Transverse colon (tissue), 4 donors: ENCODE measurements at regions not wholly inside any gene's neighbourhood (a gene's known extent, or its start where the extent isn't known, plus 50 kb on each side); places are given as distances from the start of the nearest gene placed in this dataset.

ENCODE experiments used
- DNase-seq: peaks from one replicate; pipeline ENCODE4 v3.0.0-alpha.2; 2019
- H3K27ac ChIP-seq, 4 donors: fragments of 200-600 bp; sonication (generic); 2 replicates each; pipeline ENCODE4 v1.5.1; 2016 to 2018; ENCODE audit warnings: inconsistent platforms in 4 of 4
- H3K27me3 ChIP-seq: fragments of 200-600 bp; sonication (generic); 2 replicates; pipeline ENCODE4 v1.5.1; 2017; ENCODE audit warnings: inconsistent platforms
- H3K36me3 ChIP-seq, 4 donors: fragments of 200-600 bp; sonication (generic); 2 replicates each; pipeline ENCODE4 v1.5.1; 2017 to 2019; ENCODE audit warnings: inconsistent platforms in 4 of 4
- H3K4me1 ChIP-seq, 4 donors: fragments of 200-600 bp; sonication (generic); 2 replicates each; pipeline ENCODE4 v1.5.1; 2017 to 2020; ENCODE audit warnings: inconsistent platforms in 4 of 4
- H3K4me3 ChIP-seq, 4 donors: fragments of 200-600 bp; sonication (generic); 1 replicate in 1 of 4; 2 replicates in 3 of 4; pipeline versions ENCODE4 v1.5.1 to v1.6.1; 2017 to 2019; ENCODE audit warnings: inconsistent platforms in 4 of 4
- H3K9me3 ChIP-seq, 2 donors: fragments of 200-600 bp; sonication (generic); 2 replicates each; pipeline ENCODE4 v1.5.1; 2017 to 2019; ENCODE audit warnings: inconsistent platforms in 2 of 2
- EP300 ChIP-seq: sonication (generic); formaldehyde crosslinking; IDR thresholded peaks from one replicate; pipeline ENCODE4 v1.6.1; 2017; ENCODE audit warnings: antibody characterized with exemption, low read depth
- POLR2A ChIP-seq: fragments of 450-650 bp; IDR thresholded peaks from one replicate; pipeline ENCODE4 v1.6.1; 2016; ENCODE audit warnings: antibody characterized with exemption, mild to moderate bottlenecking, moderate library complexity
- POLR2AphosphoS5 ChIP-seq, 3 donors: sonication (generic); formaldehyde crosslinking; IDR thresholded peaks; one replicate each; pipeline ENCODE4 v1.6.1; 2016; ENCODE audit warnings: antibody characterized with exemption in 3 of 3
- WGBS, 2 donors: methylation state at CpG; one replicate each; pipeline ENCODE4 v1.1.5; 2018; ENCODE audit warnings: low coverage in 1 of 2; 5-methylcytosine and 5-hydroxymethylcytosine counted together
- in situ Hi-C, 4 donors: fragments of 200-750 bp; cut with MboI; loops; one replicate each; pipeline versions ENCODE4 v1.15.0 to v1.15.1; 2017; ENCODE audit warnings: low sequenced_read_pairs in 3 of 4, low pct_ligation_motif_present in 1 of 4, low pct_unique_long_range_greater_than_20kb in 1 of 4
- intact Hi-C: fragments of 100-400 bp; cut with DNase I; formaldehyde crosslinking; loops from one replicate; pipeline ENCODE4 v1.15.1; 2023; ENCODE audit warnings: low total_unique reads
- TF ChIP-seq, protein P1 (sequence below), 5 experiments: fragments of 200-600 bp in 3 of 5; fragments of 450-650 bp in 2 of 5; sonication (generic) in 3 of 5; IDR thresholded peaks; 1 replicate in 2 of 5; 2 replicates in 3 of 5; pipeline ENCODE4 v1.5.1; 2016 to 2017; ENCODE audit warnings: antibody characterized with exemption in 5 of 5, inconsistent platforms in 3 of 5, mild to moderate bottlenecking in 2 of 5, moderate library complexity in 1 of 5

DNA sequence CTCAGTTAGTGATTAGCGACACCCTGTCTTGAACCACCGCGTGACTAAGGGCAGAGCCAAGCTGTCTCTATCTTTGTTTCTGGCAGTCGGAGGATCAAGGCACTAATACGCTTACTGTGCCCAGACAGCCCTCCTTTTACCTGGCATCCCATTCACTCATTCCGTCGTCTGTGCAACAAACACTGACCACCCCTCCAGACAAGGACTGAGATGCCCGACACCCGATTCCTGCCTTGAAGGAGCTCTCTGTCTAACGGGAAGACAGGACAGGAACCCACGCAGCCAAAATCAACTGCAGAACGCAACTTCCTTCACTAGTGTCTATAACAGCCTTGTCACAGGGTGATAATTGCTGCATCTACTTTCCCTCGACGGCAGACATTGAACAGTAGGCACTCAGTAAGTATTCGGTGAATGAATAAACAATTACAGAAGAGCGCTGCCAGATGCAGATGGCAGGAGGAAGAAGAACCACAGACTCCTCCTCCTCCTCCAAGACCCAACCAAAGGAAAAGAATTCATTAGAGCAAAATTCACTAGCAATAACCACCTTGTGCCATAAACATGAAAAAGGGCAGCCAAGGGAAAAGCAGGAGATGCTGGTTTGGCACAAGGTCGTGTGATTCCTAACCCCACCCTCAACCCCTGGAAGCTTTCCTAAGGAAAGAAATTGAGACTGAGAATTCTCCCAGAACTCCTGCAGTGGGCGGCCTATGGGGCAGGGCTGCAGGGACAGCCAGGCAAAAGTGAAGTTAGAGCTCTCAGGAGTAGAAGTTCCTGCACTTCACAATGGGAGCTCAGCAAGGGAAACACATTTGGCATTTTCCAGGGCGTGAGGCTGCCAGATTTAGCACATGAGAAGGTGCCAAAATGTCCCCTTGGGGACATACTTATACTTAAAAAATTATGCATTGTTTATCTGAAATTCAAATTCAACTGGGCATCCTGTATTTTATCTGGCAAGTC is 186.6 kb upstream of the DIO3 start:
- no peaks in the 10 kb centered on the region for H3K27me3 ChIP-seq
- no peak for DNase-seq
- H3K27ac ChIP-seq: no peak overlapping the region
- TF ChIP-seq, protein P1, sequence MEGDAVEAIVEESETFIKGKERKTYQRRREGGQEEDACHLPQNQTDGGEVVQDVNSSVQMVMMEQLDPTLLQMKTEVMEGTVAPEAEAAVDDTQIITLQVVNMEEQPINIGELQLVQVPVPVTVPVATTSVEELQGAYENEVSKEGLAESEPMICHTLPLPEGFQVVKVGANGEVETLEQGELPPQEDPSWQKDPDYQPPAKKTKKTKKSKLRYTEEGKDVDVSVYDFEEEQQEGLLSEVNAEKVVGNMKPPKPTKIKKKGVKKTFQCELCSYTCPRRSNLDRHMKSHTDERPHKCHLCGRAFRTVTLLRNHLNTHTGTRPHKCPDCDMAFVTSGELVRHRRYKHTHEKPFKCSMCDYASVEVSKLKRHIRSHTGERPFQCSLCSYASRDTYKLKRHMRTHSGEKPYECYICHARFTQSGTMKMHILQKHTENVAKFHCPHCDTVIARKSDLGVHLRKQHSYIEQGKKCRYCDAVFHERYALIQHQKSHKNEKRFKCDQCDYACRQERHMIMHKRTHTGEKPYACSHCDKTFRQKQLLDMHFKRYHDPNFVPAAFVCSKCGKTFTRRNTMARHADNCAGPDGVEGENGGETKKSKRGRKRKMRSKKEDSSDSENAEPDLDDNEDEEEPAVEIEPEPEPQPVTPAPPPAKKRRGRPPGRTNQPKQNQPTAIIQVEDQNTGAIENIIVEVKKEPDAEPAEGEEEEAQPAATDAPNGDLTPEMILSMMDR (IDR thresholded peaks at IDR 0.05): no peak
- peak in 1 of 3 donors; percentile 53 for TF ChIP-seq POLR2AphosphoS5 (IDR thresholded peaks at IDR 0.05)
- in situ Hi-C loops (no loop called here), intact Hi-C loops (no loop called here)
- H3K4me1 ChIP-seq: peaks cover 0 to 4% (median 0%) of the 10 kb centered on the region in 4 donors
- no peaks in the 10 kb centered on the region for H3K36me3 ChIP-seq
- H3K4me3 ChIP-seq: no peak overlapping the region
- 76 to 100% methylated on average over 3 to 19 of the region's 19 CpGs for WGBS, 2 donors
- no peaks in the 10 kb centered on the region for H3K9me3 ChIP-seq

DNA sequence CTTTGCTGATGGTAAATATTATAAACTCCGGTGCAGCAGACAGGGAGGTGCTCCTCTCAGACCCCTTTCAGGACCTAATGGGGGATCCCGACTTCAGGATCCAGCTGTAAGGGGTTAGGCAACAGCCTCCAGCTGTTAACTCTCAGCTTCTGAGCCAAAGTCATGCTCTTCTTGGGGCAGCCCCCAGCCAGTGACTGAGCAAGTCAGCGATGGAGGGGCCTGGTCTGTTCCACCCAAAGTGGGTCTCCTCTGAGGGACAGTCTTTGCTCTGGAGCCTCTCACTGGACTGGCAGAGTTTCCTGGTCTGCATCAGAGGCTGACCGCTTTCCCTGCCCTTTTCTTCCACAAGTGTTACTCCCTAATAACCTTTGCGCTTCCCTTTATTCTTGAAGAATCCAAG is 184.2 kb upstream of the DIO3 start:
- Histone ChIP-seq H3K27ac (no peak overlapping the region), H3K27me3 (no peaks in the 10 kb centered on the region), H3K9me3 (no peaks in the 10 kb centered on the region), H3K4me1 (no peaks in the 10 kb centered on the region), H3K36me3 (no peaks in the 10 kb centered on the region), H3K4me3 (no peak overlapping the region)
- intact Hi-C loops: no loop called here
- WGBS, 2 donors: 64% methylated on average over 5 of the region's 5 CpGs; no CpG with 5 or more reads in 1 of the 2 donors
- TF ChIP-seq, protein P1 (IDR thresholded peaks at IDR 0.05): no peak
- TF ChIP-seq POLR2A: no peak
- TF ChIP-seq EP300: no peak
- no peak for TF ChIP-seq POLR2AphosphoS5 (IDR thresholded peaks at IDR 0.05)
- in situ Hi-C loops: no loop called here
- no peak for DNase-seq

DNA sequence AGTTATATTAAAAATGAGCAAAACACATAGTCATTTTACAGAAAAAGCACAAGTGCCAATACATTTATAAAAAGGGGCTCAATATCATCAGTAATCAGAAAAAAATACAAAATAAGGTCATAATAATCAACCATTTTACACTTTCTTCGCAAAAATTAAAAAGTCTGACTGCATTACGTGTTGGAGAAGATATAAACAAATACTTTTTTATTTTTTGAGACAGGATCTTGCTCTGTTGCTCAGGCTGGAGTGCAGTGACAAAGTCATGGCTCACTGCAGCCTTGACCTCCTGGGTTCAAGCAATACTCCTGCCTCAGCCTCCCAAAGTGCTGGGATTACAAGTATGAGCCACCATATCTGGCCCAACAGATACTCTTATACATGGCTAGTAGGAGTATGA is 181.5 kb upstream of the DIO3 start:
- in situ Hi-C loops: no loop called here
- DNase-seq: no peak
- Histone ChIP-seq H3K4me1 (no peaks in the 10 kb centered on the region), H3K36me3 (no peaks in the 10 kb centered on the region), H3K27me3 (no peaks in the 10 kb centered on the region), H3K4me3 (no peak overlapping the region), H3K9me3 (peaks cover 0 to 8% of the 10 kb centered on the region in 2 donors), H3K27ac (no peak overlapping the region)
- WGBS, 2 donors: 40 to 65% methylated on average over 1 to 2 of the region's 2 CpGs
- intact Hi-C loops: no loop called here
- TF ChIP-seq EP300: no peak
- TF ChIP-seq POLR2A: no peak
- TF ChIP-seq POLR2AphosphoS5 (IDR thresholded peaks at IDR 0.05): no peak
- TF ChIP-seq, protein P1 (IDR thresholded peaks at IDR 0.05): no peak

DNA sequence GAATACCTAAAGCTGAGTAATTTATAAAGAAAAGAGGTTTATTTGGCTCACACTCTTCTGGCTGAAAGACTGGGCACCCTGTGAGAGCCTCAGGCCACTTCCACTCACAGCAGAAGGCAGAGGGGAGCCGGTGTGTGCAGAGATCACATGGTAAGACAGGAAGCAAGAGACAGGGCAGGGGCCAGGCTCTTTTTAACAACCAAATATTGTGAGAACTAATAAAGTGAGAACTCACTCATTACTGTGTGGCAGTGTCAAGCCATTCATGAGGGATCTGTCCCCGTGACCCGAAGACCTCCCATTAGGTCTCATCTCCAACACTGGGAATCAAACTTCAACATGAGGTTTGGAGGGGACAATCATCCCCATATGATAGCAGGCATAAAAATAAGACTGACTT is 180.8 kb upstream of the DIO3 start:
- WGBS, 2 donors: 74 to 86% methylated on average over 1 to 3 of the region's 3 CpGs
- Histone ChIP-seq H3K4me3 (no peak overlapping the region), H3K9me3 (peaks cover 0 to 8% of the 10 kb centered on the region in 2 donors), H3K4me1 (no peaks in the 10 kb centered on the region), H3K27me3 (no peaks in the 10 kb centered on the region), H3K27ac (no peak overlapping the region), H3K36me3 (no peaks in the 10 kb centered on the region)
- TF ChIP-seq, protein P1 (IDR thresholded peaks at IDR 0.05): no peak
- TF ChIP-seq EP300 (no peak), POLR2AphosphoS5 (IDR thresholded peaks at IDR 0.05) (no peak), POLR2A (no peak)
- in situ Hi-C loops: no loop called here
- intact Hi-C loops: no loop called here
- DNase-seq: no peak
